ENCODE measurements at regions not wholly inside any gene's neighbourhood (a gene's known extent, or its start where the extent isn't known, plus 50 kb on each side); places are given as distances from the start of the nearest gene placed in this dataset.

GRCh38 chr2:30040147-30040546 is 106.7 kb upstream of the YPEL5 start:
- no peak for DNase-seq (ENCODE audit: low spot score)
- in situ Hi-C loops (cut with MboI; ENCODE audit: low sequenced_read_pairs, unreplicated experiment), result no loop called here
- no peak for TF ChIP-seq CTCF (IDR thresholded peaks at IDR 0.05; ENCODE audit: borderline replicate concordance, control extremely low read depth, extremely low read depth, insufficient read depth, missing control alignments)

GRCh38 chr2:30041884-30042283 is 104.9 kb upstream of the YPEL5 start:
- no peak for TF ChIP-seq CTCF (IDR thresholded peaks at IDR 0.05; ENCODE audit: borderline replicate concordance, control extremely low read depth, extremely low read depth, insufficient read depth, missing control alignments)
- in situ Hi-C loops (cut with MboI; ENCODE audit: low sequenced_read_pairs, unreplicated experiment), result no loop called here
- no peak for DNase-seq (ENCODE audit: low spot score)

- no peak for TF ChIP-seq CTCF (IDR thresholded peaks at IDR 0.05; ENCODE audit: borderline replicate concordance, control extremely low read depth, extremely low read depth, insufficient read depth, missing control alignments)
- in situ Hi-C loops (cut with MboI; ENCODE audit: low sequenced_read_pairs, unreplicated experiment), result no loop called here
- no peak for DNase-seq (ENCODE audit: low spot score)
These were observed 100.4 kb upstream of the YPEL5 start for GRCh38 chr2:30046396-30046795.

- no peak for TF ChIP-seq CTCF (IDR thresholded peaks at IDR 0.05; ENCODE audit: borderline replicate concordance, control extremely low read depth, extremely low read depth, insufficient read depth, missing control alignments)
- in situ Hi-C loops (cut with MboI; ENCODE audit: low sequenced_read_pairs, unreplicated experiment), result no loop called here
- no peak for DNase-seq (ENCODE audit: low spot score)
These were observed 99.8 kb upstream of the YPEL5 start for GRCh38 chr2:30046979-30047378.

GRCh38 chr2:30048636-30049175 is 98.1 kb upstream of the YPEL5 start:
- in situ Hi-C loops (cut with MboI; ENCODE audit: low sequenced_read_pairs, unreplicated experiment), result no loop called here

GRCh38 chr2:30055548-30055947 is 91.3 kb upstream of the YPEL5 start:
- no peak for DNase-seq (ENCODE audit: low spot score)
- in situ Hi-C loops (cut with MboI; ENCODE audit: low sequenced_read_pairs, unreplicated experiment), result no loop called here
- TF ChIP-seq CTCF (IDR thresholded peaks at IDR 0.05; ENCODE audit: borderline replicate concordance, control extremely low read depth, extremely low read depth, insufficient read depth, missing control alignments), result no peak

More at GRCh38 chr2:30048636-30049175, 98.1 kb upstream of the YPEL5 start:
- TF ChIP-seq CTCF (IDR thresholded peaks at IDR 0.05; ENCODE audit: borderline replicate concordance, control extremely low read depth, extremely low read depth, insufficient read depth, missing control alignments), result no peak
- no peak for DNase-seq (ENCODE audit: low spot score)

GRCh38 chr2:30060562-30060961 is 86.2 kb upstream of the YPEL5 start:
- in situ Hi-C loops (cut with MboI; ENCODE audit: low sequenced_read_pairs, unreplicated experiment), result no loop called here
- no peak for DNase-seq (ENCODE audit: low spot score)
- no peak for TF ChIP-seq CTCF (IDR thresholded peaks at IDR 0.05; ENCODE audit: borderline replicate concordance, control extremely low read depth, extremely low read depth, insufficient read depth, missing control alignments)
